ENCODE measurements at regions not wholly inside any gene's neighbourhood (a gene's known extent, or its start where the extent isn't known, plus 50 kb on each side); places are given as distances from the start of the nearest gene placed in this dataset.

GRCh38 chr12:24381790-24382189 is 432.3 kb upstream of the SOX5 start:
- DNase-seq, result no peak
- no peak overlapping the region for H3K27ac ChIP-seq
- TF ChIP-seq, protein P1, sequence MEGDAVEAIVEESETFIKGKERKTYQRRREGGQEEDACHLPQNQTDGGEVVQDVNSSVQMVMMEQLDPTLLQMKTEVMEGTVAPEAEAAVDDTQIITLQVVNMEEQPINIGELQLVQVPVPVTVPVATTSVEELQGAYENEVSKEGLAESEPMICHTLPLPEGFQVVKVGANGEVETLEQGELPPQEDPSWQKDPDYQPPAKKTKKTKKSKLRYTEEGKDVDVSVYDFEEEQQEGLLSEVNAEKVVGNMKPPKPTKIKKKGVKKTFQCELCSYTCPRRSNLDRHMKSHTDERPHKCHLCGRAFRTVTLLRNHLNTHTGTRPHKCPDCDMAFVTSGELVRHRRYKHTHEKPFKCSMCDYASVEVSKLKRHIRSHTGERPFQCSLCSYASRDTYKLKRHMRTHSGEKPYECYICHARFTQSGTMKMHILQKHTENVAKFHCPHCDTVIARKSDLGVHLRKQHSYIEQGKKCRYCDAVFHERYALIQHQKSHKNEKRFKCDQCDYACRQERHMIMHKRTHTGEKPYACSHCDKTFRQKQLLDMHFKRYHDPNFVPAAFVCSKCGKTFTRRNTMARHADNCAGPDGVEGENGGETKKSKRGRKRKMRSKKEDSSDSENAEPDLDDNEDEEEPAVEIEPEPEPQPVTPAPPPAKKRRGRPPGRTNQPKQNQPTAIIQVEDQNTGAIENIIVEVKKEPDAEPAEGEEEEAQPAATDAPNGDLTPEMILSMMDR (IDR thresholded peaks at IDR 0.05), result no peak
- TF ChIP-seq POLR2A (IDR thresholded peaks at IDR 0.05), result no peak
- no peak overlapping the region for H3K4me3 ChIP-seq
- 78 to 81% methylated on average over 3 of the region's 3 CpGs for WGBS, 2 donors
- no peaks in the 10 kb centered on the region for H3K27me3 ChIP-seq
- peaks cover 0 to 18% (median 3%) of the 10 kb centered on the region in 3 donors for H3K4me1 ChIP-seq
- no peaks in the 10 kb centered on the region for H3K36me3 ChIP-seq
- H3K9me3 ChIP-seq, result no peaks in the 10 kb centered on the region
- intact Hi-C loops (cut with DNase I), result no loop called here

- Histone ChIP-seq H3K4me1 (peaks cover 0 to 18% (median 3%) of the 10 kb centered on the region in 3 donors), H3K27me3 (no peaks in the 10 kb centered on the region), H3K27ac (no peak overlapping the region), H3K36me3 (no peaks in the 10 kb centered on the region), H3K9me3 (no peaks in the 10 kb centered on the region), H3K4me3 (no peak overlapping the region)
- intact Hi-C loops (cut with DNase I), result no loop called here
- TF ChIP-seq, protein P1 (IDR thresholded peaks at IDR 0.05), result no peak
- no peak for TF ChIP-seq POLR2A (IDR thresholded peaks at IDR 0.05)
- no peak for DNase-seq
- 49% methylated on average over 5 of the region's 5 CpGs for WGBS, 2 donors
Observed at GRCh38 chr12:24379861-24380521, 430.5 kb upstream of the SOX5 start.

- intact Hi-C loops (cut with DNase I), result no loop called here
- H3K4me3 ChIP-seq, result no peak overlapping the region
- 64 to 77% methylated on average over 3 of the region's 3 CpGs for WGBS, 2 donors
- peaks cover 0 to 18% (median 3%) of the 10 kb centered on the region in 3 donors for H3K4me1 ChIP-seq
- no peaks in the 10 kb centered on the region for H3K36me3 ChIP-seq
- TF ChIP-seq, protein P1 (IDR thresholded peaks at IDR 0.05), result no peak
- TF ChIP-seq POLR2A (IDR thresholded peaks at IDR 0.05), result no peak
- no peak overlapping the region for H3K27ac ChIP-seq
- no peak for DNase-seq
- no peaks in the 10 kb centered on the region for H3K9me3 ChIP-seq
- H3K27me3 ChIP-seq, result no peaks in the 10 kb centered on the region
Observed at GRCh38 chr12:24379433-24379832, 430.0 kb upstream of the SOX5 start.

DNA sequence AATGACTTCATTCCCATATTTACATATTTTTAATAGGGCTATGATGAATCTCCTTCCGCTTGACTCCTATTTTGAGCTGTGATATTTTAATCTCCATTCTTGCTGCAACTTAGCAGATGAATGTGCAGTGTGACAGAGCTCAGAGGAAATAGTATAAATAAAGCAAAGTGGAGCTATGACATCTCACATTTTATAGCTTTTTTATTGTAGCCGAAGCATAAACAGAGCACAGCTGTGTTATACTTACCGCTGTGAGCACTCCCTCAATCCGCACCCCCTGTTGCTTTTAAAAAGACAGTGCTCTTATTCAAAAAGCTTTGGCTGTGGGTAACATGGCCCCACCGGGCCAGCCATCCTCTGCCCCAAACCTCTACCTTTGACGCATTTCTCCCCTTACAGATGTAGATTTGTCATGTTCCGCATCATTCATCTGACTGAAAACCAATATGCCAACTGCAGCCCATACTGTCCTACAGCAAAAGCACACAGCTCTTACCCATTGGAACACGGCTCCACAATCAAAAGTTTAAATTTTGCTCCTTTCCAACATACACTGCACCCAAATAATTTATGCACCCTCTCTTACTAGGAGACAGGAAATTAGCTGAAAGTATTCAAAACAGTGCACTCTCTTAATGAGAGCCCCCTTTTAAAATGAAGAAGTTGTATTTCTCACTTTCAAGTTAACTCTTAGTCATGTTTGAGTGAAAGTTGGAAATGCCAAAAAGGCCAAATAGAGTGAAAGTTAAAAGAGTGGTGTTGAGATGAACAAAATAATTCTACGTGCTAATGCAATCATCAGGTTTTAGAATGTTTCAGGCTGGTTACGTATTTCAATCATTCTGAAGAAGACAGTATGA is 429.3 kb upstream of the SOX5 start:
- intact Hi-C loops (cut with DNase I), result no loop called here
- no peak for DNase-seq
- TF ChIP-seq, protein P1 (IDR thresholded peaks at IDR 0.05), result no peak
- TF ChIP-seq POLR2A (IDR thresholded peaks at IDR 0.05), result no peak
- H3K9me3 ChIP-seq, result no peaks in the 10 kb centered on the region
- no peak overlapping the region for H3K27ac ChIP-seq
- H3K36me3 ChIP-seq, result no peaks in the 10 kb centered on the region
- H3K4me3 ChIP-seq, result no peak overlapping the region
- H3K27me3 ChIP-seq, result no peaks in the 10 kb centered on the region
- 59 to 73% methylated on average over 10 of the region's 10 CpGs for WGBS, 2 donors
- H3K4me1 ChIP-seq, result peaks cover 0 to 18% (median 3%) of the 10 kb centered on the region in 3 donors

- no peak overlapping the region for H3K27ac ChIP-seq
- H3K27me3 ChIP-seq, result no peaks in the 10 kb centered on the region
- H3K4me3 ChIP-seq, result no peak overlapping the region
- peaks cover 0 to 11% (median 3%) of the 10 kb centered on the region in 3 donors for H3K4me1 ChIP-seq
- H3K9me3 ChIP-seq, result no peaks in the 10 kb centered on the region
- intact Hi-C loops (cut with DNase I), result no loop called here
- TF ChIP-seq, protein P1 (IDR thresholded peaks at IDR 0.05), result no peak
- no peak for TF ChIP-seq POLR2A (IDR thresholded peaks at IDR 0.05)
- no peaks in the 10 kb centered on the region for H3K36me3 ChIP-seq
- no peak for DNase-seq
Observed at GRCh38 chr12:24374452-24374851, 425.0 kb upstream of the SOX5 start.
